Hindlimb muscle (tissue), 1 donor: ENCODE measurements at regions not wholly inside any gene's neighbourhood (a gene's known extent, or its start where the extent isn't known, plus 50 kb on each side); places are given as distances from the start of the nearest gene placed in this dataset.
"Not testable (repeated sequence)": the region's sequence is repeated elsewhere in the genome, so short reads cannot be mapped to it uniquely, and the experiment has no call there.

Experiments
- DNase-seq: peaks from one replicate; pipeline ENCODE4 v3.0.0-alpha.2; 2013

DNA sequence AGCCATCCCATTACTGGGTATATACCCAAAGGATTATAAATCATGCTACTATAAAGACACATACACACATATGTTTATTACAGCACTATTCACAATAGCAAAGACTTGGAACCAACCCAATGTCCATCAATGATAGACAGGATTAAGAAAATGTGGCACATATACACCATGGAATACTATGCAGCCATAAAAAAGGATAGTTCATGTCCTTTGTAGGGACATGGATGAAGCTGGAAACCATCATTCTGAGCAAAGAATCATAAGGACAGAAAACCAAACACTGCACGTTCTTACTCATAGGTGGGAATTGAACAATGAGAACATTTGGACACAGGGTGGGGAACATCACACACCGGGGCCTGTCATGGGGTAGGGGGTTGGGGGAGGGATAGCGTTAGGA lies 60.3 kb upstream of the NMU start:
- not testable (repeated sequence) for DNase-seq

DNA sequence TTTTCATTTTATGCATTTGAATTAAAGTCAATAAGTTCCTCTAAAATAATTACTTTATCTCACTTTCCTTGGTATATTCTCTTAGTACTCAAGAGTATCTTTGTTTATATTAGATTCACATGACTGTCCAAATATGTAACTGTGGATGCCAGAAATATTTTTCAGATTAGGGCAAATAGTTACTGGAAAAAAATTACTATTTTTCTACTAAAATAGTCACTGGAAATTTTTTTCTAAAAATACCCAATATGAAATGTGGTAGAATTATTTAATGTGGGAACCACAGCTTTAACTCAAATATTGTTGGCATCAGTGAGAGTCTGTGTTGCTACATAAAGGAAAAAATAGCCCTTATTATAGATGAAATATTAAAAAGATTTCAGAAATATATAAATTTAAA lies 70.4 kb upstream of the NMU start:
- DNase-seq = no peak

DNA sequence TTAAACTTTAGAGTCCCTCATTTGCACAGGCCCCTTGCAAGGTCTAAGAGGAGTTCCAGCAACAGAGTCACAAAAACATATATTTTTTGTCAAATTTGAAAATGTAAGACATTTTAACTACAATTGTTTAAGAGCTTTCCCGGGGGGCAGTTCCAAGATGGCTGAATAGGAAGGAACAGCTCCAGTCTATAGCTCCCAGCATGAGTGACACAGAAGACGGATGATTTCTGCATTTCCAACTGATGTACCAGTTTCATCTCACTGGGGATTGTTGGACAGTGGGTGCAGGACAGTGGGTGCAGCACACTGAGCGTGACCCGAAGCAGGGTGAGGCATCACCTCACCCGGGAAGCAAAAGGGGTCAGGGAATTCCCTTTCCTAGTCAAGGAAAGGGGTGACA lies 71.4 kb upstream of the NMU start:
- no peak for DNase-seq

DNA sequence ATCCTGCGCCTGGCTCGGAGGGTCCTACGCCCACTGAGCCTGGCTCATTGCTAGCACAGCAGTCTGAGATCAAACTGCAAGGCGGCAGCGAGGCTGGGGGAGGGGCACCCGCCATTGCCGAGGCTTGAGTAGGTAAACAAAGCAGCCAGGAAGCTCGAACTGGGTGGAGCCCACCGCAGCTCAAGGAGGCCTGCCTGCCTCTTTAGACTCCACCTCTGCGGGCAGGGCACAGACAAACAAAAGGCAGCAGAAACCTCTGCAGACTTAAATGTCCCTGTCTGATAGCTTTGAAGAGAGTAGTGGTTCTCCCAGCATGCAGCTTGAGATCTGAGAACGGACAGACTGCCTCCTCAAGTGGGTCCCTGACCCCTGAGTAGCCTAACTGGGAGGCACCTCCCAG lies 71.9 kb upstream of the NMU start:
- not testable (repeated sequence) for DNase-seq

DNA sequence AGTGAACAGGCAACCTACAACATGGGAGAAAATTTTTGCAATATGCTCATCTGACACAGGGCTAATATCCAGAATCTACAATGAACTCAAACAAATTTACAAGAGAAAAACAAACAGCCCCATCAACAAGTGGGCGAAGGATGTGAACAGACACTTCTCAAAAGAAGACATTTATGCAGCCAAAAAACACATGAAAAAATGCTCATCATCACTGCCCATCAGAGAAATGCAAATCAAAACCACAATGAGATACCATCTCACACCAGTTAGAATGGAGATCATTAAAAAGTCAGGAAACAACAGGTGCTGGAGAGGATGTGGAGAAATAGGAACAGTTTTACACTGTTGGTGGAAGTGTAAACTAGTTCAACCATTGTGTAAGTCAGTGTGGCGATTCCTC lies 76.7 kb upstream of the NMU start:
- DNase-seq = not testable (repeated sequence)

DNA sequence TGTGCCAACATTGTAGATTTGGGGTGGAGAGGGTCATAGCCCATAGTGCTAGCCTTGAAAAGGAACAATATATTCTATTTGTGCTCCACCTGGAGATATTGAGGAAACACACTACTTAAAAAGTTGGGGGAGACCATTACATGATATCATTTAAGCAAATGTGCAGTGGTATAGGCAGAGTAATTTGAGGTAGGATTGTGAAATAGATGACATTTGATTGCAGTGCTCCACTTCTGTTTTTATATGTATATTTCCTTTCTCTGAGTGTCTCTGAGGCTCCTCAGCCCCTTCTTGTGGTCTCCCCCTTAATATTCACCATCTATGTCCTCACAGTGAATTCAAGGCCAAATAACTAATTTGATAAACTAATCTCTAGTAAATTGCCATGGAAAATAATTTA lies 85.6 kb upstream of the NMU start:
- no peak for DNase-seq

DNA sequence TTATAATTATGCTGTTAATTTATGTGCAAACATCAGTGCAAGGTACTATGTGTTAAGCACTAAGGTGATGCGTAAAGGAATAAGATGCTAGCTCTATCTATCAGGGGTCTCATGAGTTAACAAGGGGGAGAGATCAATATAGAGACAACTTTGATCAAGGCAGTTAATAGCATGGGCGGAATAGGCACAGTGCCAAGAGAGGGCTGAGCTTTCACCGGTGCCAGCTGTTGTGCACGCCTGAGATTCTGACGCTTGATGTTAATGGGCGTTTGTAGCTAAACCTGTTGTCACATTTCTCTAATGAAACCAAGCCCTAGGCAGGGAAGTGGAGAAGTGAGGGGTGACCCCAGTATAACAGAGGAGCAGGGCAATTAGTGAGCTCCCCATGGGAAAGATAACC lies 86.0 kb upstream of the NMU start:
- no peak for DNase-seq

DNA sequence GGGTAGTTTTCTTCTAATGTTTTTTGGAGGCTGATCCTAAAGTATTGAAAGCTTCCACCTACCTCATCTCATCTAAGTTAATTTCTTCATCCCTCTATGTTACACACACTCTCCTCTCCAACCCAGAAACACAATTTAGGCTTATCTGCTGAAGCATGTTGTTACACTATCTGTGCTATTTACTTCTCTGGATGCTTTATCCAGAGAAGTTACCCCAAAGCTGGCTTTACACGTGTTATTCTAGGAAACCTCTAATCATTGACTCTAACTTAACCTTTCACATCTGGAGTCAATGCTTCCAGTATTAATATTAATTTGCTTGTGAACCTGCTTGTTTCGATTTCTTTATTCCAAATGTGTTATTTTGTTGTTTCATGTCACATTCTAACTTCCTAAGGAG lies 87.3 kb upstream of the NMU start:
- DNase-seq = no peak

DNA sequence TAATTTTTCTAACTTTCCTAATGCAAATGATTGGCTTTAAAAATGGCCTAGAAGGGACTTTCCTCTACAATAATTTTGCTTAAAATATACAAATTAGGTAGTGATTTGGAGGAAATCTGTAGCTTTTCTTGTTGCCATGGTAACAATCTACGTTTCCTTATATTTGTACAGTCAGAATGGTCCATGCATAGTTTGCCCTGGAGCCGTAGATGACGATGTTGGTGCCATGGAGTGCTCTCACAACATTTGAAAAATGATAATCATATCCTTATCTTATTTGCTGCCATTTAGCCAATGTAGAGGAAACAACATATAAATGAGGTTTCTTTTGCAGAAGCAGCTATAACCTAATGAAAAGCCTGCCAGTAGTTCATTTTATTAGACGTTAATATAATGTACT lies 89.0 kb upstream of the NMU start:
- DNase-seq = no peak

DNA sequence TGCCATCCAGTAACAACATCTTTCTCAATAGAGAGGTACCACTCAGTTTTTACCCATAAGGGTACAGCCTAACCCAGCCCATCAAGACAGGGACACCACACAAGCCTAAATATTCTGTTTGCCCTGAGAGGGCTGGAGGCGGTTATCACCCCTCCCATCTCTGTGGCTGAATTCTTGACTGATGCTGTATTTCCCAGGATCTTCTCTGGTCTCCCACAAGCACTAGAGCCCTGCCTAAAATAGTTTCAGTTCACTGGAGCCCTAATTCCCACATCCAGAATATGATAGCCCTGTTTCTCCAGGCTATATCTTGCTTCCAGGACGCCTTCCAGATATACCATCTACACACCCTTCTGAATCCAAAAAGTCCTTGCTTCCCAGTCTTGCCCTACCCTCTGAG lies 91.6 kb upstream of the NMU start:
- DNase-seq = no peak

DNA sequence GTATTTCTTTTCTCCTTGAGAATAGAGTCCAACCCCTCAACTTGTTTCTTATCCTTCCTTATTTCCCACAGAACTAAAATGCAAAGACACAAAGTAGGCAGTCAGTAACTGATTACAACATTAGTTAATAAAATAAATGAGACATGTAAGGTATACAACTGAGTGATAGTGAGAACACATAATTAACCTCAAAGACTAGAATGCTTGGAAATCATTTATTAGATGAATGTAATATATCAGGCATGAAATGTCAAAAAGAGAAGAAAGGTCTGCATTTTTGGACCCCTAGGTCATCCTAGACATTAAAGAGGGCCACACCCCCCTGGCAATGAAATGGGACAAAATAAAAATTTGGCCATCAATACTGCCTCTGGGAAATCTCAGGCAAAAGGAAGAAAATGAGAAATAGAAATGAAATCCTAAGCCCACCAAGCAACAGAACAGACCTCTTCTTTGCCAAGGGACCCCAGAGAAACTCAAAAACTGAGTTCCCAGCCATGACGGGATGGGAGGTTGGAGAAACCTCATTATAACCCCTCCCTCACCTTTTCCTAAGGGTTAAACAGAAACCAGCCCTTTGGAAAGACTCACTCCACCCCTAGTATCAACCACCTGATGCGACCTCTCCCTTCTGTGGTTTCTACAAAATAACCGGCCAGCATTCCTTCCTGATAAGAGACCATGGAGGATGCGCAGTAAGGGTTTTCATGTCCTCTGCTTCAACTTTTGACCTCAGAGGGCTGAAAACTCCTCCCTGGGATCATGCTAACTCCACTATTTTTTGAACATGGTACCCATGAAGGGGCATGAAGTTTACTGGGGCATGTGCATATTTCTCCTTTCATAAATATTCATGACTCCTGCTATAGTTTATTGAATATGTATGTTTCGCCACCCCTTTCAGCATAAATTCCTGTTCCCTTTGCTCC lies 90.0 kb upstream of the EXOC1L start:
- DNase-seq = no peak

DNA sequence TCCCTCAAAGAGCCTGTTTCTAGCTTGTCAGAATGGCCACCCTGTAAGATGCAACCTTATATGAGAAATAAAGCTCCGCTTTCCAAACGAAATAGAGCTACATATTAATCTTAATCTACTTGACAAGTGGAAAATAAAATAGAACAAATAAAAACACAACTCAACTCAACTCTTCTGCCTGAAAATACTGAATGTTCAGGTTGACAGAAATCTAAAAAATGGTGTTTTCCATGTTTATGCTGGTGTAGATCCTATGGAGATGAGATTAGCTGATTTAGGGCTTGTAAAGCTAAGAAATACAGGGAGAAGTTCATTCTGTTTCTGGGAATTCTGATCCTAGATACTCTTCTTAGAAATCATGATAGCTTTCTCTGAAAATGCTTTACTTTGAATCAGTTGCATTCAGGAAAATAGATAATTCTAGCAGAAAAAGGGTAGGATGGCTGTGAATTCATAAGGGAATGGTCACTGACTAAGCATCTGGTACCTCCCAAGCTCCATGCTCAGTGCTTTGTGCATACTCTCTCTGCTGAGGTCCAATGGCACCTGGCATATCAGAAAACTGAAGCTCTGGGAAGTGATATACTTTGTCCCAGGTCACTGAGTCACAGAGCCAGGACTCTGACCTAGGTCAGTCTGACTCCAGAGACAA lies 89.2 kb upstream of the EXOC1L start:
- no peak for DNase-seq

DNA sequence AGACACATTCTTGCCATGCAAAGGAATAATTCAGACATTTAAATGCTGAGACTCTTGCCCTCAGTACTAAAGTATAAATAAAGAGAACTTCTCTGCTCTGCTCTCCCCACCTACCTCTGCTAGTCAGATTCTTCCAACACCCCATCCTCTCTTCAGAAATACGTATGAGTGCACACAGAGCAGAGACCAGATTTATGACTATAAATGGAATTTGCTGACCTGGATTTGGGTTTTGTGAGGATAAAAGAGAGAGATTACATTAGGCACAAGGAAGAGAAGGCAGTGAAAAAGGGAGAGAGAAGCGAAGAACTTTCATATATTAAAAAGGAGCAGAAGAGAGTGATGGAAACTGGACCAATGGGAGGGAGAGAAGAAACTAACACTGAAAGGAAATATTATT lies 87.6 kb upstream of the EXOC1L start:
- DNase-seq = no peak

DNA sequence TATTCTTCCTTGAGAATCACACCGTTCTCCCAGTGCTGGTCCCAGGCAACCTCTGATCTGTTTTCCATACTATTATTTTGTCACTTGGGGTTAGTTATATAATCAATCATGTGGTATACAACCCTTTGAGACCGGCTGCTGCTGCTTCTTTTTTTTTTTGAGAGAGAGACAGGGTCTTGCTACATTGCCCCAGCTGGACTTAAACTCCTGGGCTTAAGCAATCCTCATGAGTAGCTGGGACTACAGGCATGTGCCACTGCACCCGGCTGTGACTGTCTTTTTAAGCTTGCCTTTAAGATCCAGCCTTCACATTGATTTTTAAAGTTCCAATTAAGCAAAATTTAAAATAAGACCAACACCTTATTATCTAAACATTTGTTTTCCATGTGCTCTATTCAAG lies 86.7 kb upstream of the EXOC1L start:
- DNase-seq = no peak

DNA sequence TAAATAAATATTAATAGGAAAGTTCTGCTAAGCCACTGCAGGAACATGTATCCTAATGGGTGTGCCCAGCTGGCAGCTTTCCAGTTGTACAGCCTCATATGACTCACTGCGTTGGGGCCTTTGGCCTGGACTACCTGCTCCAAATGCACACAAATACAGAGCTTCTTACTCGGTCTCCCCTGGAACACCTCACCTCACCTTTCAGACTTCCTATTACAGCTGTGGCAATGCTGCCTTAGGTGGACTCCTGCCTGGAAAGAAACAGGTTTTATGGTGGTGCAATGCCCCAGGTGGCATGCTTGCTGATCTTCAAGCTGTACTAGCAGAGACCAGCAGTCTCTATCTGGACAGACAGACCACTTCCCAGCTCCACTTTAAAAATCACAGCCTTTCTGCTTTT lies 85.7 kb upstream of the EXOC1L start:
- DNase-seq = peak; percentile 6

DNA sequence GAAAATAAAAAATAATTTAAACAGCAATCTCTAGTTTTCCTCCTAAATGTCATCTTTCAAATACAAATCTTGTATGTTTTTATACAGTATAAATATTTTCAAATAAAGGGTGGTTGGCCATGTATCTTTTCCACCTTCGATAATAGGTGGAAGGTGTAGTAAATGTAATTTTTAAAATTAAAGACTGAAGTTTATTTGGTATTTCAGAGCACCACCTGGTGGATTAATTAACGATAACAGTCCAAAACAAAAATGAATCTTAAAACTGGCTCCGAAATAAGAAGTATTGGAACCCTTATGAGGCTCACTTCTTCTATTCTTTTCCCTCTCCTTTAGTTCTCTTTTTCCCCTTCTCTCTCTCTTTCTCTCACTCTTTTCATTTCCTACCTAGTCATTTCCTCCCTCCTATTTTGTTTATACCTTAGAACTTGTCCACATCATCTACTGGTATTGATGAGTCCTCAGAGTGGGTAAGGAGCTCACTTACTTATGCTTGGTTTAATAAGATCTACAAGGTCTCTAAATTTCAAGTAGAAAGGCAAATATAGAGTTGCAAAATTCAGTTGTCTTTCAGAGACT lies 82.9 kb upstream of the EXOC1L start:
- DNase-seq = no peak

DNA sequence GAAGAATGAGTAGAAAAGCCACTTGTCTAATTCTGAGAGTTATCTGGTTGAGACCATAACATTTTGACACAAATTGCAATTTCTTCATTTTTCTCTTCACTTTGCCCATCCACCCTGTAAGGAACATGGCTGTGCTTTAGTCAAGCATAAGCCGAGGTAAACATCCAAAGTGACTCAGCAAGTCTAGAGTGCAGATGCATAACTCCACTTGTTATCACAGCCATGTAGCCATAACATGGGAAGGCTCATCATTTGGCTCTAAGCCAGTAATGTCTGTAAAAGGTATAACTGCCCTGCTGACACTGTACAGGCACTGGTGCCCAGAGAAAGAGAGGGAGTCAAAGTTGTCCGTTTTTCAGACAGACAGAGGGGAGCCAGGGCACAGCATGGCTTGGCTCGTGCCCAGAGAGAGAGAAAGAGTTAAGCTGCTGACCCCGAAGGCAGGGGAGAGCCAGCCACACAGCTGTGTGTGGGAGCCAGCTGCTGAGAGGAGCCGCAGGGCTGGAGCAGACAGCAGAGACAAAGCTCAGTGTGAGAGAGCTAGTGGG lies 76.9 kb upstream of the EXOC1L start:
- DNase-seq = peak; percentile 12

DNA sequence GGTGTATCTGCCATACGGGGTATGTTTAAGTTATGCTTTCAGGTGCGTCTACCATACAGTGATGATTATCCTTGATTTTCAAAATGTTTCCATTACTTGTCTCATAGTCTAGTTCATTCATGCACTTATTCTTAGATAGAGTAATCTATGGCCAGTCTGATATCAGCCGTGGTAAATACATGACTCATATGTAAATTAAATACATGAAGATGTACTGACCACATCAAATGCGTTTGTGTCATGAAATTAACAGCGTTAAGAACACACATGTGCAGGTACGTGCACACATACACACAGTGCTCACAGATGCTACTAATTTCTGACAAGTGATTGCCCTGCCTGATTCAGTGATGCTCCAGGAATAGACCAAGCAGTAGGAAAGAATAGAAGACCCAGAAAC lies 75.2 kb upstream of the EXOC1L start:
- no peak for DNase-seq

DNA sequence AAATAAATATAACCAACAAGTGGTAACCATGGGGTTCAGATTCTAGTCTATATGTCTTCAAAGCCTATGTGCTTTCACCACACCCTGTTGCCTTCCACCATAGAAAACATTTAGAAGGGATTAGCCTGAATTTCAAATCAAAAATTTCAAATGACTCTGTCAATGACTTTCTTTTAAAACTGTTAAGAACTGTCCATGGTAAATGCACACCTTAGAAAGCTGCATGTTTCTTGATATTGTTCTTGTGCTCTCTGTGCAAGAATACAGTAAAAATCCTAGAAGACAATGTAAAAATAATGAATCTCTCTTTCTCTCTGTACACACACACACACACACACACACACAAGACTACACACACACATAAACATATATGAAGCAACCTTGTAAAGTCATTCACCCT lies 74.6 kb upstream of the EXOC1L start:
- DNase-seq = no peak

DNA sequence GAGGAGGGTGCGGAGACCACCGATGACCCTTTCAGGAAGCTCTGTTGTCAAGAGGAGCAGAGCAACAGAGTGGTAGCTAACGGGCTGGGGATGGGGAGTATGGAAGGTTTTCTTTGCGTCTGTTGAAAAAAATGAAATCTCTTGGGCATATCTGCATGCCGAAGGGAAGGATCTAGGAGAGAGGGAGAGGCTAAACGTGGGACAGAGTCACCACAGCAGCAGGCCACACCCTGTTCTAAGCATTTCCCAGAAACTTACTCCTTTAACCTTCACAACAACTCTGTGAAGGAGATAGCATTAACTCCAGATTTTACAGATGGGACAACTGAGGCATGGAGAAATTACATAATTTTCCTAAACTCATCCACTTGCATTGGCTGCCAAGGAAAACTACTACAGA lies 71.8 kb upstream of the EXOC1L start:
- no peak for DNase-seq

DNA sequence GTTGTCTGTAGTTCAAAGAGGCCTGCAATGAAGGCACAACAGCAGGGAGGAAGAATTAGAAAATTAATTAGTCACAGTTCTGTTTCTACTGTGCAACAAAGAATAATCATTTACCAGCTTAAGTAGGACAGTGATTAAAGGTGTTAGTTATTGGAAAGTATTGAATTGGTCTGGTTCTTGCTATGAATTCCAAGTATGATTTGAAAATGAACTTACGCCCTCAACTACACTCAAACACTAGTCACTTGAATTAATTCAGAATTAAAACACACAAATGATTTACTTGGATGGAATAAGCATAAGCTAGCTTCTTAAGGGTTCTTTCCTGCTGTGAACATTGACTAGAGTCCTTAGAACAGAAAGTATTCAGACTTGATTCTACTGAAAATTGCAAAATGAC lies 69.9 kb upstream of the EXOC1L start:
- DNase-seq = no peak

DNA sequence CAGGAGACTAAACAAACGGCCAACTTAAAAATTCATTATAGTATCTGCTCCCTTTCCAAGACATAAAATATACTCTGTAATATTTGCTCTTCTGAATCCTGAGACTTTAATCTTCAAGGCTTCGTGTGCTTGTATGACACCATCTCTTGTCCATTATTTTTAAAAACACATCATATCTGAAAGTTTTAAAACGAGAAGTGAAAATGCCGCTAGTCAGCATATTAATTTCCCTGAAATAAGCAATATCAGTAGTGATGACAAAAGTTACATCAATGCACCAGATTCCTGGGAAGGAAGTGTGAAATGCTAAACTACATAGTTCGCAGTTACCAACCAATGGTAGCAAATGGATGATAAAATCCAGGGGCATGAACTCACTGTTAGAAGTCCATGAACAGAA lies 66.8 kb upstream of the EXOC1L start:
- DNase-seq = no peak

DNA sequence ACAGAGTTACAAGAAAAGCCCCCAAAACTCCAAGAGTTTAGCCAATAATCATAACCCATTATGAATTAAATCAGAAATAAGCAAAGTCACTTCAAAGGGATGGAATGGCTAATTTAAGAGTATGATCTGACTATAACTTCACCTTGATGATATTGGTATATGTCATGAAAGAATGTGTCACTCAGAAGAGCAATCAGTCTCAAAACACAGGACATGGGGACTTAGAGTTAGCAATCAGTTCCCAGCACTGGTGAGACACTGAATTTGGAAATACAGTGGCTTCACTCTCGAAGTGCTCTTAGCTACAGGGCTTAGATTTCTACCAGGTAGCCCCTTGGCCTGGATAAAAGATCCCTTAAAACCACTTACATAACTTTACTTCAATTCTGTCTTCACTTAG lies 65.7 kb upstream of the EXOC1L start:
- no peak for DNase-seq
